Body of pancreas (tissue), 4 donors: ENCODE measurements at regions not wholly inside any gene's neighbourhood (a gene's known extent, or its start where the extent isn't known, plus 50 kb on each side); places are given as distances from the start of the nearest gene placed in this dataset.

Source experiments
- ATAC-seq: fragments of 150-250 bp; one replicate; pipeline ENCODE4 v1.9.1; 2016
- DNase-seq, 4 donors: peaks; one replicate each; pipeline ENCODE4 v3.0.0-alpha.2; 2019
- H3K27ac ChIP-seq, 4 donors: fragments of 200-600 bp; sonication (generic); 1 replicate in 3 of 4; 2 replicates in 1 of 4; pipeline versions ENCODE4 v1.5.1 to v1.6.1; 2016 to 2019; ENCODE audit warnings: mild to moderate bottlenecking in 1 of 4, mixed read lengths in 1 of 4, moderate library complexity in 1 of 4
- H3K27me3 ChIP-seq, 2 donors: fragments of 200-600 bp; sonication (generic); one replicate each; pipeline ENCODE4 v1.6.0; 2016; ENCODE audit warnings: mild to moderate bottlenecking in 1 of 2
- H3K36me3 ChIP-seq, 2 donors: fragments of 200-600 bp; sonication (generic); replicated peaks in 1 of 2; 2 replicates each; pipeline ENCODE4 v1.5.1; 2016; ENCODE audit warnings: low read depth in 2 of 2; ENCODE audit not compliant: insufficient read depth in 1 of 2
- H3K4me1 ChIP-seq: fragments of 200-600 bp; sonication (generic); one replicate; pipeline ENCODE4 v1.6.0; 2016
- H3K4me3 ChIP-seq, 2 donors: fragments of 200-600 bp; sonication (generic); 1 replicate in 1 of 2; 2 replicates in 1 of 2; pipeline ENCODE4 v1.5.1; 2016 to 2019
- H3K9me3 ChIP-seq, 3 donors: fragments of 200-600 bp; sonication (generic); 1 replicate in 2 of 3; 2 replicates in 1 of 3; pipeline ENCODE4 v1.5.1; 2016
- POLR2A ChIP-seq, 3 donors: fragments of 450-650 bp; IDR thresholded peaks; one replicate each; pipeline ENCODE4 v1.6.1; 2016; ENCODE audit warnings: antibody characterized with exemption in 3 of 3, mild to moderate bottlenecking in 2 of 3
- WGBS, 2 donors: methylation state at CpG; one replicate each; pipeline ENCODE4 v1.1.5; 2017; 5-methylcytosine and 5-hydroxymethylcytosine counted together
- intact Hi-C: fragments of 100-400 bp; cut with DNase I; formaldehyde crosslinking; loops from one replicate; pipeline ENCODE4 v1.15.1; 2023
- TF ChIP-seq, protein P1 (sequence below), 7 experiments: fragments of 450-650 bp in 4 of 7; fragments of 200-600 bp in 3 of 7; sonication (generic) in 3 of 7; IDR thresholded peaks; one replicate each; pipeline ENCODE4 v1.5.1; 2016 to 2019; ENCODE audit warnings: antibody characterized with exemption in 7 of 7

DNA sequence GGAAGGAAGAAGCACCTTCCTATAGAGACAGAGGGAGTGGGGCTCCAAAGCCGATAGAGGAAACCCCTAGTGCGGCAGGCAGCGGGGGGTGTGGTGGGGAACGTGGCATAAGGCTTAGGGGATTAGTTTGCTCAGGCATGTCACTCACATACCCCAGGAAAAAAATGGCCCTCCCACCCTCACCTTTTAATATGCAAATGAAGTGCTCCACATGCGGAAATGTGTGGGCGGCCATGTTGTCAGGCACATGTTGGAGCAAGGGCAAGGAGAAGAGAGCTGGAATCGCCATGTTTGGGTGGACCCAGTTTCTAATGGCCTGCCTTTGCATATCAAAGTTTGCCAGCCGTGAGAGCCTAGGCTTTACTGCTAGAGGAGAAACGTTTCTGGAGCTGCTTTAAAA lies 758.8 kb downstream of the NR2F1-AS1 start:
- no peak for TF ChIP-seq POLR2A (IDR thresholded peaks at IDR 0.05)
- TF ChIP-seq, protein P1, sequence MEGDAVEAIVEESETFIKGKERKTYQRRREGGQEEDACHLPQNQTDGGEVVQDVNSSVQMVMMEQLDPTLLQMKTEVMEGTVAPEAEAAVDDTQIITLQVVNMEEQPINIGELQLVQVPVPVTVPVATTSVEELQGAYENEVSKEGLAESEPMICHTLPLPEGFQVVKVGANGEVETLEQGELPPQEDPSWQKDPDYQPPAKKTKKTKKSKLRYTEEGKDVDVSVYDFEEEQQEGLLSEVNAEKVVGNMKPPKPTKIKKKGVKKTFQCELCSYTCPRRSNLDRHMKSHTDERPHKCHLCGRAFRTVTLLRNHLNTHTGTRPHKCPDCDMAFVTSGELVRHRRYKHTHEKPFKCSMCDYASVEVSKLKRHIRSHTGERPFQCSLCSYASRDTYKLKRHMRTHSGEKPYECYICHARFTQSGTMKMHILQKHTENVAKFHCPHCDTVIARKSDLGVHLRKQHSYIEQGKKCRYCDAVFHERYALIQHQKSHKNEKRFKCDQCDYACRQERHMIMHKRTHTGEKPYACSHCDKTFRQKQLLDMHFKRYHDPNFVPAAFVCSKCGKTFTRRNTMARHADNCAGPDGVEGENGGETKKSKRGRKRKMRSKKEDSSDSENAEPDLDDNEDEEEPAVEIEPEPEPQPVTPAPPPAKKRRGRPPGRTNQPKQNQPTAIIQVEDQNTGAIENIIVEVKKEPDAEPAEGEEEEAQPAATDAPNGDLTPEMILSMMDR (IDR thresholded peaks at IDR 0.05) = no peak
- WGBS, 2 donors = 61 to 71% methylated on average over 9 of the region's 9 CpGs
- Histone ChIP-seq H3K4me3 (no peak overlapping the region), H3K27ac (no peak overlapping the region), H3K9me3 (no peaks in the 10 kb centered on the region), H3K4me1 (no peaks in the 10 kb centered on the region), H3K36me3 (no peaks in the 10 kb centered on the region), H3K27me3 (no peaks in the 10 kb centered on the region)
- intact Hi-C loops = no loop called here
- no peak for DNase-seq
- no peak for ATAC-seq

DNA sequence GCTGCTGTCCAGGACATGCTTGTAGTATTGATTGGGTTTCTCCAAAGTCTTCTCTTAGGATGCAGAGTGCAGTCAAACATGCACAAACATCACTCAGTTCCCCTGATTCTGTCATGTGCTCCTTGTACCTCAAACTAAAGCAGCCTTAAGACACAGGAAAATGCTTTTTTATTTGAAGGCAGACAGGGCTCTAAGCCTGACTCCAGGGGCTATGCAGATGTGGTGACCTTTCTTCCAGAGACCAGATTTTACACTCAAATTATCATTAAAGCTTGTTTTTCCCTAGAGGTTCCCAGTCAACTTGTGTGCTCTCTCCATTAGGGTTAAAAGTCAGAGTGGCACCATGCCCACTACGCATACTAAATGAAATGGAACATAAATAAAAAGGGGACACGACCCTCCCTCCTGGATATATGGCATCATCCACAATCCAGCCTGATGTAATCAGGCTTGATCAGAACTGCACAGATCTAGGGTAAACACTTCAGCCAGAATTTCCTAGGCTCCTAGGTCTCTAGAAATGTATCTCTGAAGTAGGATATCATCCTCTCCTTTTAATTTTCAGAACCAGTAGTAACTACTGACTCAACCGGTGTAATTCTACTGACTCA lies 771.1 kb downstream of the NR2F1-AS1 start:
- DNase-seq (no peak), ATAC-seq (no peak)
- no peaks in the 10 kb centered on the region for H3K9me3 ChIP-seq
- TF ChIP-seq POLR2A (IDR thresholded peaks at IDR 0.05) = no peak
- TF ChIP-seq, protein P1 (IDR thresholded peaks at IDR 0.05) = no peak
- no peaks in the 10 kb centered on the region for H3K4me1 ChIP-seq
- 66 to 76% methylated on average over 3 of the region's 3 CpGs for WGBS, 2 donors
- H3K4me3 ChIP-seq = no peak overlapping the region
- intact Hi-C loops = no loop called here
- no peak overlapping the region for H3K27ac ChIP-seq
- no peaks in the 10 kb centered on the region for H3K27me3 ChIP-seq
- H3K36me3 ChIP-seq = no peaks in the 10 kb centered on the region

DNA sequence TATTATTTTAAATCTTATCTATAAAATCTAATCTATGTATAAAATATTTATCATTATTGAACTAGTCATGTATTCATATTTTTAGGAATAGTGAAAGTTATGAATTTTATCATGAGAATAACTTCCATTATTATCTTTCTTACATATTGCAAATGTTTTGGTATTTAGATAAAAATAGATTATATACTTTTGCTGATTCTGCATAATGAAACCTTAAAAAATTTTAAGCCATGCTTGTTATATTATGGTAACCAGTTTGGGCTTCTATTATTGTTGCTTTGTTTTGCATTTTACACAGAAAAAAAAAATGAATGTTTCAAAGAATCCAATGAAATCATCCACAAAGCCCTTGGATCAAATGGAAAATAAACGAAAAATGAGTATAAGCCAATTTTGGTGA lies 772.5 kb downstream of the NR2F1-AS1 start:
- H3K27me3 ChIP-seq = no peaks in the 10 kb centered on the region
- ATAC-seq = no peak
- intact Hi-C loops = no loop called here
- 47 to 56% methylated on average over 1 of the region's 1 CpG for WGBS, 2 donors
- no peak overlapping the region for H3K27ac ChIP-seq
- DNase-seq = no peak
- TF ChIP-seq POLR2A (IDR thresholded peaks at IDR 0.05) = no peak
- TF ChIP-seq, protein P1 (IDR thresholded peaks at IDR 0.05) = no peak
- no peak overlapping the region for H3K4me3 ChIP-seq
- no peaks in the 10 kb centered on the region for H3K9me3 ChIP-seq
- H3K36me3 ChIP-seq = no peaks in the 10 kb centered on the region
- no peaks in the 10 kb centered on the region for H3K4me1 ChIP-seq

DNA sequence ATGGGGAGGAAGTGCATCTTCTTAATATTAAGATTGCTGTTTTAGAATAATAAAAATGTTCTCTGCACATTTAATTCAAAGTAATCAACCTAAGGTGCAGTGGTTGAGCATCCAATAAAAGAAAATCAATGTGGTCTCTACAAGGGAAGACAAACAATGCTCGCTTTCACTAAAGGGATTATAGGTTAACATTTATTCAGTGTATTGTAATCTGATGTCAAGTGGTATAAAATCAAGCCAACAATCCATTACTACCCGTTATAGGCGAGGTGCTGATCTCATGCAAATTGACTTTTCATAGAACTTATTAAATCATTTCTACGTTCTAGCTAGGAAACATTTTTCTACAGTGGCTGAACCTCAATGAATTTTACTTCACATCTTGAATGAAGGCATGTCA lies 773.9 kb downstream of the NR2F1-AS1 start:
- no peak for TF ChIP-seq POLR2A (IDR thresholded peaks at IDR 0.05)
- TF ChIP-seq, protein P1 (IDR thresholded peaks at IDR 0.05) = no peak
- no peak overlapping the region for H3K27ac ChIP-seq
- intact Hi-C loops = no loop called here
- peaks cover 1% of the 10 kb centered on the region for H3K4me1 ChIP-seq
- WGBS, 2 donors = 38 to 53% methylated on average over 4 of the region's 4 CpGs
- no peaks in the 10 kb centered on the region for H3K9me3 ChIP-seq
- no peaks in the 10 kb centered on the region for H3K36me3 ChIP-seq
- no peak for ATAC-seq
- H3K27me3 ChIP-seq = no peaks in the 10 kb centered on the region
- no peak overlapping the region for H3K4me3 ChIP-seq
- no peak for DNase-seq

DNA sequence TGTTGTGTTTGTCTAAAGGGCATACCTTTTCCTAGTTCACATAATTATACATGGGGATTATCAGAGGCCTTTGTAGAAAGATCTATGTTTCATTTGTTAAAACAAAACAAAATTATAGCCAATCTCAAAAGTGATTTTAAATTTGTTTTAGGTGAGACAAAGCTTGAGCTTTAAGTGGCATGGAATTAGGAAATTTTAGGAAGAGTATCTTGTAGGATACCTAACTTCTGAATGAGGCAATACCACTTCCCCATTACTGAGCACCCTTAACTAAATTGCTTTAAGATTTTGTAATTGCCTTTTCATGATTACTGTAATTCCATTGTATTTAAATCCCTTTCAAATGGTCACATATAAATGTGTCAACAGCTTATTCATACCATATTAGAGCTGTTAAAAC lies 775.6 kb downstream of the NR2F1-AS1 start:
- DNase-seq (no peak), ATAC-seq (no peak)
- no peaks in the 10 kb centered on the region for H3K9me3 ChIP-seq
- H3K36me3 ChIP-seq = no peaks in the 10 kb centered on the region
- H3K27me3 ChIP-seq = no peaks in the 10 kb centered on the region
- TF ChIP-seq POLR2A (IDR thresholded peaks at IDR 0.05) = no peak
- TF ChIP-seq, protein P1 (IDR thresholded peaks at IDR 0.05) = no peak
- no peak overlapping the region for H3K27ac ChIP-seq
- no peak overlapping the region for H3K4me3 ChIP-seq
- peaks cover 6% of the 10 kb centered on the region for H3K4me1 ChIP-seq
- intact Hi-C loops = no loop called here
